KMS-11 (cell line): ENCODE measurements at regions not wholly inside any gene's neighbourhood (a gene's known extent, or its start where the extent isn't known, plus 50 kb on each side); places are given as distances from the start of the nearest gene placed in this dataset.

Experiments used
- H2AFZ ChIP-seq: fragments of 200-600 bp; sonication (generic); 2 replicates; pipeline ENCODE4 v1.6.1; 2016; ENCODE audit warnings: antibody characterized with exemption, mixed run types, low read depth
- H3K27ac ChIP-seq: fragments of 200-600 bp; sonication (generic); 2 replicates; pipeline ENCODE4 v1.6.1; 2016; ENCODE audit warnings: mild to moderate bottlenecking, mixed run types
- H3K27me3 ChIP-seq: fragments of 200-600 bp; sonication (generic); 2 replicates; pipeline ENCODE4 v1.6.1; 2017; ENCODE audit warnings: mild to moderate bottlenecking, low read depth, mixed run types, moderate library complexity; ENCODE audit not compliant: insufficient read depth
- H3K36me3 ChIP-seq: fragments of 200-600 bp; sonication (generic); 2 replicates; pipeline ENCODE4 v1.6.1; 2017; ENCODE audit warnings: mild to moderate bottlenecking, mixed run types; ENCODE audit not compliant: insufficient read depth
- H3K4me1 ChIP-seq: fragments of 200-600 bp; sonication (generic); 2 replicates; pipeline ENCODE4 v1.6.1; 2016; ENCODE audit warnings: mild to moderate bottlenecking, low read depth, mixed run types; ENCODE audit not compliant: poor library complexity, severe bottlenecking
- H3K4me2 ChIP-seq: fragments of 200-600 bp; sonication (generic); 2 replicates; pipeline ENCODE4 v1.7.0; 2016; ENCODE audit warnings: mild to moderate bottlenecking, mixed run types
- H3K4me3 ChIP-seq: fragments of 200-600 bp; sonication (generic); IDR thresholded peaks from 2 replicates; pipeline ENCODE4 v1.6.1; 2017; ENCODE audit warnings: low read depth, low read length, mixed read lengths; ENCODE audit not compliant: insufficient read depth
- H3K79me2 ChIP-seq: fragments of 200-600 bp; sonication (generic); 2 replicates; pipeline ENCODE4 v1.6.1; 2016; ENCODE audit warnings: low read depth, mixed run types; ENCODE audit not compliant: insufficient read depth
- H3K9ac ChIP-seq: fragments of 200-600 bp; sonication (generic); 2 replicates; pipeline ENCODE4 v1.6.1; 2016; ENCODE audit warnings: mild to moderate bottlenecking, mixed run types
- H4K20me1 ChIP-seq: fragments of 200-600 bp; sonication (generic); 2 replicates; pipeline ENCODE4 v1.6.1; 2016; ENCODE audit warnings: mild to moderate bottlenecking, mixed run types; ENCODE audit not compliant: insufficient read depth
- TF ChIP-seq, protein P1 (sequence below): fragments of 200-600 bp; sonication (generic); conservative IDR thresholded peaks from 2 replicates; pipeline ENCODE4 v1.6.1; 2017; ENCODE audit warnings: low read depth, mild to moderate bottlenecking, antibody characterized with exemption, low read length, moderate library complexity, mixed read lengths

DNA sequence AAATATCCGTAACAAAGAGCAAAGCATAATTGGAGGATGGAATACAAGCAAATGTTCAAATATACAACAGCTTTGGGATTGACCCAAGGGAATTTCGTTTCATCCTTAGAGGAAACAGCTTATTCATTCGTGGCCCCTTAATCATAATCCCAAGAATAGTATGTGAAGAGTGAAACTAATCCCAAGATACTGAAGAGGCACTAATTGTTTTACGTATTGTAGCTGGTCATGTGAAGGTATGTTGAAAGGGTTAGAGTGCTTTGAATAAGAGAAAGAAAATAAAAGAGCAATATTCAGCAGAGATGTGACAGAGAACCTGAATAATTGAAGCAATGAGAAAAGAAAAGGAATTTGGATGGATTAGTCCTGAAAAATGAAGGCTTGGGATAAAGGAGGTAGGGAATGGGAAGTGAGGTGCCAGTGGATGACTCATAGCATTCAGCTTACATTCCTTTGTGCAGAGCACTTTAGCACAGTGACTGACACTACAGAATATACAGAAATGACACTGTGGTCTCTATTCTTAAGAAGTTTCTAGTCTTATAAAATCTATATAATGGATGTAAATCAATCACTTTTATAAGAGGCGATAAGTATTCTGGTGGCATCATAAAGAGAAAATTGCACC, 221.9 kb downstream of the TLR4 start:
- Histone ChIP-seq H2AFZ (no peak overlapping the region), H3K27me3 (no peaks in the 10 kb centered on the region), H3K36me3 (no peaks in the 10 kb centered on the region), H4K20me1 (no peaks in the 10 kb centered on the region), H3K4me3 (no peak overlapping the region), H3K9ac (no peak overlapping the region), H3K27ac (no peak overlapping the region), H3K4me2 (no peak overlapping the region), H3K79me2 (no peaks in the 10 kb centered on the region), H3K4me1 (no peaks in the 10 kb centered on the region)
- TF ChIP-seq, protein P1, sequence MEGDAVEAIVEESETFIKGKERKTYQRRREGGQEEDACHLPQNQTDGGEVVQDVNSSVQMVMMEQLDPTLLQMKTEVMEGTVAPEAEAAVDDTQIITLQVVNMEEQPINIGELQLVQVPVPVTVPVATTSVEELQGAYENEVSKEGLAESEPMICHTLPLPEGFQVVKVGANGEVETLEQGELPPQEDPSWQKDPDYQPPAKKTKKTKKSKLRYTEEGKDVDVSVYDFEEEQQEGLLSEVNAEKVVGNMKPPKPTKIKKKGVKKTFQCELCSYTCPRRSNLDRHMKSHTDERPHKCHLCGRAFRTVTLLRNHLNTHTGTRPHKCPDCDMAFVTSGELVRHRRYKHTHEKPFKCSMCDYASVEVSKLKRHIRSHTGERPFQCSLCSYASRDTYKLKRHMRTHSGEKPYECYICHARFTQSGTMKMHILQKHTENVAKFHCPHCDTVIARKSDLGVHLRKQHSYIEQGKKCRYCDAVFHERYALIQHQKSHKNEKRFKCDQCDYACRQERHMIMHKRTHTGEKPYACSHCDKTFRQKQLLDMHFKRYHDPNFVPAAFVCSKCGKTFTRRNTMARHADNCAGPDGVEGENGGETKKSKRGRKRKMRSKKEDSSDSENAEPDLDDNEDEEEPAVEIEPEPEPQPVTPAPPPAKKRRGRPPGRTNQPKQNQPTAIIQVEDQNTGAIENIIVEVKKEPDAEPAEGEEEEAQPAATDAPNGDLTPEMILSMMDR, result no peak

DNA sequence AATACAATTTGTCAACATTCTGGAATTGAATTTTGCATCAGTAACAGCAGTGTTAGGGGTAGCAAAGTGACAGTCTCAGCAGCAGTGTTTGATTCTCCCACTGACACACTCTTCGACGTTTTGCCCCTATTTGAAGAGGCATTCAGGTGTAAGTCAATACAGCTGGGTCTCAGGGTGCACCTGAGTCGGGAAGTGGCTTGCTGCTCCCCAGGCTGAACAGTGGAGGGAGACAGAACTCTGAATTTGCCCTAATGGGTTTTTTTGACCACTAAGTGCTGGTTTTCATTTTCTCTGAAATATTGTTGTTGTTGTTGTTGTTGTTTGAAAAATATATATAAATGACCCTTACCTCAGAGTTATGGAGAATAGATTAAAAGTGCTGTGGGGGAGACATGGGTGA, 223.2 kb downstream of the TLR4 start:
- no peak overlapping the region for H3K4me3 ChIP-seq

DNA sequence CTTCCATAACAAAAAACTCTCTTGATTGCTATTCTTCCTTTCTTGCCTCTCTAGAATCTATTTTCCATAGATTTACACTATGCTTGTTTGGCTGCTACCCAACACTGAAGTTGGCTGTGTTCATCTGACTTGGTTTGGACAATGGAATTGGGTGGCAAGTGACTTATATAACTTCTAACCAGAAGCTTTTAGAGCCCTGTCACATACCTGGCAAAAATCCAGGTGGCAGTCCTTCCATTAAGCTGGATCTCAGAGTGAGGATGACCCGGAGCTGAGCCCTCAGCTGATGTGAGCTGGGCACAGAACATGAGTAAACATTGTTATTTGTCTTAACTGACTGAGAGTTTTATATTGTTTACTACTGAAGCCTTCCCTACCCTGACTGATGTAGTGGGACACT, 225.7 kb downstream of the TLR4 start:
- H2AFZ ChIP-seq, result no peak overlapping the region
- H4K20me1 ChIP-seq, result no peaks in the 10 kb centered on the region
- TF ChIP-seq, protein P1, result no peak
- no peak overlapping the region for H3K4me3 ChIP-seq
- no peak overlapping the region for H3K27ac ChIP-seq
- no peak overlapping the region for H3K9ac ChIP-seq
- H3K4me2 ChIP-seq, result no peak overlapping the region
- no peaks in the 10 kb centered on the region for H3K27me3 ChIP-seq
- no peaks in the 10 kb centered on the region for H3K36me3 ChIP-seq
- H3K79me2 ChIP-seq, result no peaks in the 10 kb centered on the region
- no peaks in the 10 kb centered on the region for H3K4me1 ChIP-seq

More for the DNA sequence above, 223.2 kb downstream of the TLR4 start:
- Histone ChIP-seq H3K27me3 (no peaks in the 10 kb centered on the region), H3K4me2 (no peak overlapping the region), H2AFZ (no peak overlapping the region), H3K4me1 (no peaks in the 10 kb centered on the region), H3K9ac (no peak overlapping the region), H3K36me3 (no peaks in the 10 kb centered on the region), H3K79me2 (no peaks in the 10 kb centered on the region), H4K20me1 (no peaks in the 10 kb centered on the region), H3K27ac (no peak overlapping the region)
- TF ChIP-seq, protein P1, result 0 out of 2 replicates have a peak, but pooled peaks have one; percentile 16

DNA sequence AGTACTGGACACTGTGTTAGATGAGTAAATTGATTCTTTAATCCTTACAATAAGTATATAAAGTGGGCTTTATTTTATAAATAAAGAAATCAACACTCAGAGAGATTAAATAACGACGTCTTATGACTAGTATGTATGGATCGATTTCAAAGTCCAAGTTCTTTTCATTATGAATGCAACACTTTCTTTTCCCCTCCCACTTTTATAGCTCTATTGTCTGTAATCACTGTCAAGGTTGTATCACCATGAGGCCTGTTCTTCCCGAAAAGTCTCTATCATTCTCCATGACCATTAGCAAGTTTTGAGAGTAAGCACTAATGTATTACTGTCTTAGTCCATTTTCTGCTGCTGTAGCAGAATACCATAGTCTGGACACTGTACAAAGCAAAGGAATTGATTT, 228.4 kb downstream of the TLR4 start:
- H3K36me3 ChIP-seq, result no peaks in the 10 kb centered on the region
- H3K27ac ChIP-seq, result no peak overlapping the region
- H2AFZ ChIP-seq, result no peak overlapping the region
- H3K9ac ChIP-seq, result no peak overlapping the region
- H4K20me1 ChIP-seq, result no peaks in the 10 kb centered on the region
- no peaks in the 10 kb centered on the region for H3K27me3 ChIP-seq
- H3K79me2 ChIP-seq, result no peaks in the 10 kb centered on the region
- TF ChIP-seq, protein P1, result no peak
- no peak overlapping the region for H3K4me3 ChIP-seq
- H3K4me1 ChIP-seq, result no peaks in the 10 kb centered on the region
- no peak overlapping the region for H3K4me2 ChIP-seq
